Upper lobe of left lung (tissue), 4 donors: ENCODE measurements at regions not wholly inside any gene's neighbourhood (a gene's known extent, or its start where the extent isn't known, plus 50 kb on each side); places are given as distances from the start of the nearest gene placed in this dataset.

Source experiments
- EP300 ChIP-seq, 4 donors: sonication (generic); formaldehyde crosslinking; IDR thresholded peaks; one replicate each; pipeline ENCODE4 v1.5.1; 2017; ENCODE audit warnings: antibody characterized with exemption in 4 of 4, control low read depth in 2 of 4
- POLR2A ChIP-seq, 4 donors: fragments of 450-650 bp; IDR thresholded peaks; one replicate each; pipeline ENCODE4 v1.5.1; 2016 to 2017; ENCODE audit warnings: antibody characterized with exemption in 4 of 4, mild to moderate bottlenecking in 2 of 4
- POLR2AphosphoS5 ChIP-seq, 2 donors: sonication (generic); formaldehyde crosslinking; IDR thresholded peaks; one replicate each; pipeline ENCODE4 v1.5.1; 2017; ENCODE audit warnings: antibody characterized with exemption in 2 of 2
- TF ChIP-seq, protein P1 (sequence below), 6 experiments: fragments of 450-650 bp in 4 of 6; fragments of 200-600 bp in 2 of 6; sonication (generic) in 2 of 6; IDR thresholded peaks; one replicate each; pipeline ENCODE4 v1.5.1; 2016 to 2019; ENCODE audit warnings: antibody characterized with exemption in 6 of 6

DNA sequence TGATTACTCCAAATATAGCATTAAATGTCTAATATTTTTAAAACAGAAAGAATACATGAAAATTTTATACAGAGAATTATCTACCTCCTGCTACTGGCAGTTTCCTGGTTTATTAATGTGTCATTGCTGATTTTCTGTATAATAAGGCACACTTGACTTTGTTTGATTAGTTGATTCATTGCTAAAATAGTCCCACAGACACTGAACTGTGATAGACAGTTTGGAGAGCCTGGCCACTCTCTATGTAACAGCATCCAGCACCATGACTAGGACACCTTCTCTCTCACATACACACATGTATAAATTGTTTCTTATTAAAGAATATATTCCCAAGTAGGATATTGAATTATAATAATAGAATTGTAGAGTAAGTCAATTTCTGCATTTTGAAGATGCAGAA, 368.5 kb upstream of the SNX7 start:
- TF ChIP-seq, protein P1, sequence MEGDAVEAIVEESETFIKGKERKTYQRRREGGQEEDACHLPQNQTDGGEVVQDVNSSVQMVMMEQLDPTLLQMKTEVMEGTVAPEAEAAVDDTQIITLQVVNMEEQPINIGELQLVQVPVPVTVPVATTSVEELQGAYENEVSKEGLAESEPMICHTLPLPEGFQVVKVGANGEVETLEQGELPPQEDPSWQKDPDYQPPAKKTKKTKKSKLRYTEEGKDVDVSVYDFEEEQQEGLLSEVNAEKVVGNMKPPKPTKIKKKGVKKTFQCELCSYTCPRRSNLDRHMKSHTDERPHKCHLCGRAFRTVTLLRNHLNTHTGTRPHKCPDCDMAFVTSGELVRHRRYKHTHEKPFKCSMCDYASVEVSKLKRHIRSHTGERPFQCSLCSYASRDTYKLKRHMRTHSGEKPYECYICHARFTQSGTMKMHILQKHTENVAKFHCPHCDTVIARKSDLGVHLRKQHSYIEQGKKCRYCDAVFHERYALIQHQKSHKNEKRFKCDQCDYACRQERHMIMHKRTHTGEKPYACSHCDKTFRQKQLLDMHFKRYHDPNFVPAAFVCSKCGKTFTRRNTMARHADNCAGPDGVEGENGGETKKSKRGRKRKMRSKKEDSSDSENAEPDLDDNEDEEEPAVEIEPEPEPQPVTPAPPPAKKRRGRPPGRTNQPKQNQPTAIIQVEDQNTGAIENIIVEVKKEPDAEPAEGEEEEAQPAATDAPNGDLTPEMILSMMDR (IDR thresholded peaks at IDR 0.05), result no peak
- TF ChIP-seq POLR2A (IDR thresholded peaks at IDR 0.05) (no peak), POLR2AphosphoS5 (IDR thresholded peaks at IDR 0.05) (no peak), EP300 (IDR thresholded peaks at IDR 0.05) (no peak)
